ENCODE measurements at regions not wholly inside any gene's neighbourhood (a gene's known extent, or its start where the extent isn't known, plus 50 kb on each side); places are given as distances from the start of the nearest gene placed in this dataset.

DNA sequence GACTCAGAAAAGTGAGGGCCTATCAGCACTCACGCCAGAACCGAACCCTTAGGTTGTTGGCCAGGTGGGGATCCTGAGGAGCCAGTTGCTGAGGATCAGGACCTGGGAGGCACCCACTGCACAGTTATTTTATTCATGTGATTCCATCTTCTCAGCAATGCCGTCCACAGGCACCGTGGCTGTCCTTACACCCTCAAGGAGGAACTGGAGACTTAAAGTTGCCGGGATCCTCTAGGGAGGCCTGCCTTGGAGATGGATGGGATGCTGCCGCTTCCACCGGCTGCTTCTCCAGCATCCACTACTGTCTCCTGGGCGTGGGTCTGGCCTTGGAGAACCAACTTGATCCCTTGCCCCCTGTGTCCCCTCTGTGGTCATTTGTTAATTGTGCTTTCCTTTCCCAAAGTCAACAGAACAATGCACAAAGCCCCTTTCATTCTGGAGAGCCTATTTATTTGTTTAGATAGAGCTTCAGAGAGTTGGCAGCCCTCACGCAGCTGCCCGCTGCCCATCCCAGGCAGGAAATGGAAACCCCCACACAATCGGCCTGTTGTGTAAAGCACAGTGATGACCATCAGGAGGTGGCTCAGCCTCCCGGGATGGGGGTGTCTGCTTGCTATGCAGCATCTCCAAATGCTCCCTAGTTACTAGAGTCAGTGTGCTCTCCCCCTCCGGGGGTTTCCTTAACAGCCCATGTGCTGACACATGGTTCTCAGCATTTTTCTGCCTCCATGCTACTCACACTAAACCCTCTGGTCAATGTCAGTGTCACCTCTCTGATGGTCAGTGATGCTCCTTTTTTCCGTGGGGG is 52.9 kb upstream of the IGFBP3 start:
- Histone ChIP-seq H3K4ac (replicated peaks; ENCODE audit: insufficient read length, low read depth, low read length) (no peak overlapping the region), H3K79me2 (ENCODE audit: control insufficient read depth in 1 of 2, insufficient read depth in 2 of 2, low read length in 2 of 2) (no peaks in the 10 kb centered on the region), H3K27ac (ENCODE audit: low read depth, low read length) (no peak overlapping the region), H3K4me1 (replicated peaks in 1 of 4; ENCODE audit: control insufficient read depth in 3 of 4, insufficient read depth in 4 of 4, low read length in 3 of 4) (peaks cover 0 to 7% (median 6%) of the 10 kb centered on the region in 4 experiments; a peak in 5 of 7 replicates), H3K9ac (replicated peaks in 1 of 4; ENCODE audit: extremely low read depth in 1 of 4, low read depth in 3 of 4, low read length in 3 of 4) (no peak overlapping the region), H4K91ac (replicated peaks; ENCODE audit: insufficient read length, low read length) (no peak overlapping the region), H2BK20ac (ENCODE audit: low read length) (no peak overlapping the region), H3K56ac (replicated peaks; ENCODE audit: insufficient read length, low read depth, low read length) (no peak overlapping the region), H2BK5ac (ENCODE audit: low read depth, low read length) (0 out of 2 replicates have a peak overlapping the region, but pooled peaks have one; percentile 24), H4K20me1 (replicated peaks in 1 of 2; ENCODE audit: control insufficient read depth in 1 of 2, insufficient read depth in 2 of 2, low read length in 2 of 2) (no peaks in the 10 kb centered on the region), H3K9me3 (ENCODE audit: insufficient read depth in 2 of 2, low read depth in 1 of 2, low read length in 1 of 2) (no peaks in the 10 kb centered on the region), H3K36me3 (ENCODE audit: control insufficient read depth in 2 of 4, insufficient read depth in 4 of 4, low read length in 3 of 4) (no peaks in the 10 kb centered on the region), H4K5ac (ENCODE audit: insufficient read length, low read depth, low read length) (no peak overlapping the region), H3K18ac (ENCODE audit: extremely low read depth, low read length) (no peak overlapping the region), H3K4me3 (ENCODE audit: extremely low read depth in 1 of 4, insufficient read depth in 2 of 4, low read depth in 3 of 4, low read length in 4 of 4) (no peak overlapping the region), H2BK12ac (ENCODE audit: low read depth, low read length) (no peak overlapping the region), H3K23ac (ENCODE audit: insufficient read length) (no peak overlapping the region), H3K79me1 (ENCODE audit: low read depth, low read length) (no peaks in the 10 kb centered on the region), H3K23me2 (ENCODE audit: low read depth, low read length) (no peaks in the 10 kb centered on the region), H2BK120ac (replicated peaks; ENCODE audit: low read depth, low read length) (no peak overlapping the region), H4K8ac (ENCODE audit: extremely low read depth, insufficient read depth, low read length) (no peak overlapping the region; the same call in 1 of the 2 replicates), H3K4me2 (ENCODE audit: insufficient read depth in 1 of 2, low read depth in 2 of 2, low read length in 2 of 2) (no peak overlapping the region), H3K27me3 (replicated peaks in 1 of 4; ENCODE audit: control insufficient read depth in 3 of 4, extremely low read depth in 1 of 4, insufficient read depth in 3 of 4, low read length in 3 of 4) (no peaks in the 10 kb centered on the region), H3K14ac (ENCODE audit: insufficient read length) (no peak overlapping the region), H2AK5ac (ENCODE audit: low read depth, low read length) (no peak overlapping the region), H2AFZ (ENCODE audit: low read length) (no peak overlapping the region), H2BK15ac (ENCODE audit: low read length) (no peak overlapping the region)
- ChIA-PET CTCF (ENCODE audit: partially characterized antibody) (interaction anchor here (0.6 kb wide), 1 partner anchor 188 kb away, joined by 3 read pairs; no protein-coding TSS in a partner anchor), POLR2A (ENCODE audit: partially characterized antibody) (no interaction called here)
- DNase-seq (ENCODE audit: low read depth in 1 of 2, low spot score in 2 of 2) = no peak
- no peak for FAIRE-seq
- 92% methylated on average over 14 of the region's 14 CpGs; no CpG with 5 or more reads in 1 of the 2 experiments for WGBS, 2 experiments (ENCODE audit: extremely low coverage in 1 of 2, insufficient coverage in 1 of 2, insufficient read length in 1 of 2, insufficient replicate concordance in 2 of 2, low coverage in 1 of 2, low lambda C conversion rate in 2 of 2, missing lambda C conversion rate in 1 of 2)
- TF ChIP-seq JUN (IDR thresholded peaks at IDR 0.05; ENCODE audit: low read depth, low read length) = no peak
- TF ChIP-seq KDM1A (IDR thresholded peaks at IDR 0.05; ENCODE audit: borderline replicate concordance, low read length) = no peak
- no peak for TF ChIP-seq ZNF274 (IDR thresholded peaks at IDR 0.05; ENCODE audit: borderline replicate concordance, extremely low read depth, low read length)
- TF ChIP-seq NRF1 (IDR thresholded peaks at IDR 0.05; ENCODE audit: low read depth, low read length) = no peak
- no peak for TF ChIP-seq CHD2 (IDR thresholded peaks at IDR 0.05; ENCODE audit: low read length)
- TF ChIP-seq BCL11A (IDR thresholded peaks at IDR 0.05; ENCODE audit: low read depth in 2 of 2, low read length in 2 of 2) = no peak
- TF ChIP-seq SIN3A (conservative IDR thresholded peaks at IDR 0.05 in 1 of 2, IDR thresholded peaks at IDR 0.05 in 1 of 2; ENCODE audit: low read depth in 1 of 2, low read length in 2 of 2) = no peak
- TF ChIP-seq CBX5 (IDR thresholded peaks at IDR 0.05; ENCODE audit: low read depth, low read length) = no peak
- TF ChIP-seq FOSL1 (IDR thresholded peaks at IDR 0.05; ENCODE audit: insufficient read depth, low read depth, low read length) = no peak
- no peak for TF ChIP-seq EZH2 (IDR thresholded peaks at IDR 0.05; ENCODE audit: low read depth, low read length, severe bottlenecking)
- TF ChIP-seq SIX5 (IDR thresholded peaks at IDR 0.05; ENCODE audit: low read depth, low read length) = no peak
- TF ChIP-seq HDAC2 (IDR thresholded peaks at IDR 0.05; ENCODE audit: borderline replicate concordance in 1 of 2, low read depth in 2 of 2, low read length in 2 of 2) = no peak

Data from H1 (cell line).